Naive thymus-derived CD8-positive, alpha-beta T cell (primary cell): ENCODE measurements at regions not wholly inside any gene's neighbourhood (a gene's known extent, or its start where the extent isn't known, plus 50 kb on each side); places are given as distances from the start of the nearest gene placed in this dataset.
"Not testable (repeated sequence)": the region's sequence is repeated elsewhere in the genome, so short reads cannot be mapped to it uniquely, and the experiment has no call there.

Source experiments
- ATAC-seq, 2 donors: fragments of 150-1000 bp; cut with Tn5 transposase in 1 of 2; sonication (Bioruptor Pico), chemical (Tn5 transposase) in 1 of 2; 1 replicate in 1 of 2; 2 replicates in 1 of 2; pipeline ENCODE4 v1.10.0; 2021; ENCODE audit warnings: mild to moderate bottlenecking in 2 of 2, moderate library complexity in 2 of 2
- POLR2A ChIA-PET: fragments of 350-600 bp; sonication (Branson Sonifier 250); formaldehyde crosslinking; loops from one replicate; lab custom pipeline; 2021; ENCODE audit warnings: antibody characterized with exemption; lab: Charles Lee
- DNase-seq, 10 donors: peaks; one replicate each; pipeline versions ENCODE4 v3.0.0 to v3.0.0-alpha.2; 2020 to 2022
- H3K27ac Mint-ChIP-seq, 10 donors: one replicate each; pipeline ENCODE4 v1.8.0; 2020 to 2022; ENCODE audit warnings: mild to moderate bottlenecking in 10 of 10, mixed read lengths in 10 of 10, moderate library complexity in 4 of 10, inconsistent platforms in 1 of 10
- H3K27me3 Mint-ChIP-seq, 5 donors: one replicate each; pipeline ENCODE4 v1.8.0; 2021 to 2022; ENCODE audit warnings: mixed read lengths in 5 of 5
- H3K36me3 Mint-ChIP-seq, 3 donors: one replicate each; pipeline ENCODE4 v1.8.0; 2020 to 2022; ENCODE audit warnings: mixed read lengths in 3 of 3, mild to moderate bottlenecking in 2 of 3, inconsistent platforms in 1 of 3
- H3K4me1 Mint-ChIP-seq, 4 donors: one replicate each; pipeline ENCODE4 v1.8.0; 2021 to 2022; ENCODE audit warnings: mixed read lengths in 4 of 4
- H3K4me3 Mint-ChIP-seq, 10 donors: one replicate each; pipeline ENCODE4 v1.8.0; 2020 to 2022; ENCODE audit warnings: mild to moderate bottlenecking in 10 of 10, mixed read lengths in 10 of 10, moderate library complexity in 6 of 10, inconsistent platforms in 1 of 10
- H3K9me3 Mint-ChIP-seq, 9 donors: one replicate each; pipeline ENCODE4 v1.8.0; 2020 to 2022; ENCODE audit warnings: mixed read lengths in 9 of 9, mild to moderate bottlenecking in 3 of 9, inconsistent platforms in 1 of 9, moderate library complexity in 1 of 9

- H3K36me3 Mint-ChIP-seq, result no peaks in the 10 kb centered on the region
- H3K9me3 Mint-ChIP-seq, result no peaks in the 10 kb centered on the region
- H3K4me1 Mint-ChIP-seq, result no peaks in the 10 kb centered on the region
- ATAC-seq (no peak), DNase-seq (no peak)
- POLR2A ChIA-PET, result no interaction called here
- H3K27ac Mint-ChIP-seq, result no peak overlapping the region
- no peak overlapping the region for H3K4me3 Mint-ChIP-seq
- no peaks in the 10 kb centered on the region for H3K27me3 Mint-ChIP-seq
Measured at GRCh38 chr6:6980999-6981597, 126.7 kb upstream of the RREB1 start.

GRCh38 chr6:6981681-6982322 is 126.0 kb upstream of the RREB1 start:
- ATAC-seq (no peak), DNase-seq (no peak)
- no peaks in the 10 kb centered on the region for H3K4me1 Mint-ChIP-seq
- H3K27ac Mint-ChIP-seq, result no peak overlapping the region
- H3K4me3 Mint-ChIP-seq, result no peak overlapping the region
- no peaks in the 10 kb centered on the region for H3K36me3 Mint-ChIP-seq
- H3K27me3 Mint-ChIP-seq, result no peaks in the 10 kb centered on the region
- no peaks in the 10 kb centered on the region for H3K9me3 Mint-ChIP-seq
- POLR2A ChIA-PET, result no interaction called here

GRCh38 chr6:6982663-6983062 is 125.1 kb upstream of the RREB1 start:
- no peaks in the 10 kb centered on the region for H3K9me3 Mint-ChIP-seq
- no peaks in the 10 kb centered on the region for H3K27me3 Mint-ChIP-seq
- DNase-seq, result no peak
- H3K4me1 Mint-ChIP-seq, result no peaks in the 10 kb centered on the region
- ATAC-seq, result no peak
- POLR2A ChIA-PET, result no interaction called here
- H3K36me3 Mint-ChIP-seq, result no peaks in the 10 kb centered on the region
- H3K27ac Mint-ChIP-seq, result no peak overlapping the region
- H3K4me3 Mint-ChIP-seq, result no peak overlapping the region

GRCh38 chr6:6984585-6985366 is 123.0 kb upstream of the RREB1 start:
- Mint-ChIP-seq H3K36me3 (no peaks in the 10 kb centered on the region), H3K9me3 (no peaks in the 10 kb centered on the region), H3K4me1 (no peaks in the 10 kb centered on the region), H3K27me3 (no peaks in the 10 kb centered on the region), H3K27ac (peak overlapping the region in 1 of 10 donors; percentile 44), H3K4me3 (no peak overlapping the region)
- DNase-seq (no peak), ATAC-seq (no peak)
- POLR2A ChIA-PET, result no interaction called here

- Mint-ChIP-seq H3K4me1 (no peaks in the 10 kb centered on the region), H3K27me3 (no peaks in the 10 kb centered on the region), H3K36me3 (no peaks in the 10 kb centered on the region), H3K27ac (no peak overlapping the region), H3K9me3 (no peaks in the 10 kb centered on the region), H3K4me3 (no peak overlapping the region)
- no peak for DNase-seq
- POLR2A ChIA-PET, result interaction anchor here (0.6 kb wide), 1 partner anchor 125 kb away, joined by 6 read pairs; no protein-coding TSS in a partner anchor
- no peak for ATAC-seq
Measured at GRCh38 chr6:6986344-6986743, 121.4 kb upstream of the RREB1 start.

GRCh38 chr6:6987749-6988148 is 120.0 kb upstream of the RREB1 start:
- no peak overlapping the region for H3K4me3 Mint-ChIP-seq
- no peak for DNase-seq
- H3K27me3 Mint-ChIP-seq, result no peaks in the 10 kb centered on the region
- H3K36me3 Mint-ChIP-seq, result no peaks in the 10 kb centered on the region
- no peak for ATAC-seq
- no peaks in the 10 kb centered on the region for H3K4me1 Mint-ChIP-seq
- no peaks in the 10 kb centered on the region for H3K9me3 Mint-ChIP-seq
- H3K27ac Mint-ChIP-seq, result no peak overlapping the region
- POLR2A ChIA-PET, result no interaction called here

GRCh38 chr6:6990059-6990458 is 117.7 kb upstream of the RREB1 start:
- DNase-seq, POLR2A ChIA-PET, H3K27me3 Mint-ChIP-seq, H3K36me3 Mint-ChIP-seq, ATAC-seq, H3K4me1 Mint-ChIP-seq, H3K27ac Mint-ChIP-seq, H3K9me3 Mint-ChIP-seq, H3K4me3 Mint-ChIP-seq: not testable (repeated sequence)

GRCh38 chr6:6993503-6994237 is 114.1 kb upstream of the RREB1 start:
- Mint-ChIP-seq H3K4me3 (no peak overlapping the region), H3K27me3 (no peaks in the 10 kb centered on the region), H3K36me3 (no peaks in the 10 kb centered on the region), H3K4me1 (no peaks in the 10 kb centered on the region), H3K9me3 (no peaks in the 10 kb centered on the region), H3K27ac (no peak overlapping the region)
- ATAC-seq, result no peak
- POLR2A ChIA-PET, result no interaction called here
- DNase-seq, result no peak

GRCh38 chr6:6994796-6995195 is 113.0 kb upstream of the RREB1 start:
- H3K27ac Mint-ChIP-seq, result no peak overlapping the region
- H3K4me3 Mint-ChIP-seq, result no peak overlapping the region
- H3K4me1 Mint-ChIP-seq, result no peaks in the 10 kb centered on the region
- no peaks in the 10 kb centered on the region for H3K9me3 Mint-ChIP-seq
- no peaks in the 10 kb centered on the region for H3K27me3 Mint-ChIP-seq
- POLR2A ChIA-PET, result no interaction called here
- no peaks in the 10 kb centered on the region for H3K36me3 Mint-ChIP-seq
- DNase-seq, result no peak
- ATAC-seq, result no peak

GRCh38 chr6:6995328-6995727 is 112.4 kb upstream of the RREB1 start:
- ATAC-seq, result no peak
- Mint-ChIP-seq H3K36me3 (no peaks in the 10 kb centered on the region), H3K27me3 (no peaks in the 10 kb centered on the region), H3K4me3 (no peak overlapping the region), H3K27ac (no peak overlapping the region), H3K4me1 (no peaks in the 10 kb centered on the region), H3K9me3 (peaks cover 0 to 2% (median 0%) of the 10 kb centered on the region in 9 donors)
- DNase-seq, result no peak
- POLR2A ChIA-PET, result no interaction called here

GRCh38 chr6:6996124-6996523 is 111.6 kb upstream of the RREB1 start:
- no peak overlapping the region for H3K4me3 Mint-ChIP-seq
- no peaks in the 10 kb centered on the region for H3K4me1 Mint-ChIP-seq
- peaks cover 0 to 4% (median 0%) of the 10 kb centered on the region in 9 donors for H3K9me3 Mint-ChIP-seq
- no peaks in the 10 kb centered on the region for H3K27me3 Mint-ChIP-seq
- POLR2A ChIA-PET, result no interaction called here
- peaks cover 0 to 4% (median 1%) of the 10 kb centered on the region in 3 donors for H3K36me3 Mint-ChIP-seq
- ATAC-seq (no peak), DNase-seq (no peak)
- H3K27ac Mint-ChIP-seq, result no peak overlapping the region

GRCh38 chr6:6997263-6998193 is 110.2 kb upstream of the RREB1 start:
- H3K36me3 Mint-ChIP-seq, result peaks cover 0 to 5% (median 1%) of the 10 kb centered on the region in 3 donors
- H3K4me3 Mint-ChIP-seq, result no peak overlapping the region
- no peak for ATAC-seq
- POLR2A ChIA-PET, result no interaction called here
- H3K4me1 Mint-ChIP-seq, result no peaks in the 10 kb centered on the region
- no peak for DNase-seq
- H3K9me3 Mint-ChIP-seq, result peaks cover 0 to 5% (median 0%) of the 10 kb centered on the region in 9 donors
- H3K27me3 Mint-ChIP-seq, result no peaks in the 10 kb centered on the region
- no peak overlapping the region for H3K27ac Mint-ChIP-seq
